SW 1271 (cell line): ENCODE measurements at regions not wholly inside any gene's neighbourhood (a gene's known extent, or its start where the extent isn't known, plus 50 kb on each side); places are given as distances from the start of the nearest gene placed in this dataset.

Experiments
- DNase-seq, 2 experiments: peaks; one replicate each; lab custom pipeline; 2025; lab: John Stamatoyannopoulos, UW

DNA sequence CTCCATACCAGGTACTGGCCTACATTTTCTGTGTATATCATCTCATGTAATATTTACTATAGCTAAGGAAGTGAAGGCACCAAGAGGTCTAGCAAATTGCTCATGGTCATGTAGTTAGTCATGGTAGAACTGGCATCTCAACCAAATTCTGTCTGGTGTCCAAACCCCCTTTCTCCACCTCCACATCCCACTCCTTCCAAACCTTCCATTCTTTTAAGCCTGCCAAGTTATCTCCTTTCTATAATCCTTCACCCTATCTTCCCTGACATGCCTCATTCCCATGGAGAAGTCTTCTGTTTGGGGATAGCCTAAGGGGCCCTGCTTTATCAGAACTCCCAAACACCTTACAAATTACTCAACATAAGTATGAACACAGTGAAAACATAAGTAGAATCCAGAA is 196.2 kb upstream of the HMGA2 start:
- DNase-seq: no peak

DNA sequence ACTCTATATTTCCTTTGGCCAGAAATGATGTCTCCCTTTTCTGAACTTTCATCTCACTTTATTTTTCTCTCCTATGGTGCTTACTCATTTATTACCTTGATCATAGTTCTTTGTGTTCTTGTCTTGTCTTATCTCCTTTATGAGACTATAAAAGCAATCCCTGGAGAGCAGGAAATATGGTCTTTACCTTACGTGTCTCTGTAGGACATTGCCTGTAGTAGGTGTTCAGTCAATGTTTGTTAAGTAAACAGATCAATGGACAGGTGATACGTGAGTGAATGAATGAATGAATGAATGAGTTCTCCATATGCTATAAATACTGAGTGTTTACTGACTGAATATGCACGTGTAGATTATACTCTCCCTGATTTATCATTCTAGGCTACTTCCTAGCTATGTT is 193.7 kb upstream of the HMGA2 start:
- no peak for DNase-seq

DNA sequence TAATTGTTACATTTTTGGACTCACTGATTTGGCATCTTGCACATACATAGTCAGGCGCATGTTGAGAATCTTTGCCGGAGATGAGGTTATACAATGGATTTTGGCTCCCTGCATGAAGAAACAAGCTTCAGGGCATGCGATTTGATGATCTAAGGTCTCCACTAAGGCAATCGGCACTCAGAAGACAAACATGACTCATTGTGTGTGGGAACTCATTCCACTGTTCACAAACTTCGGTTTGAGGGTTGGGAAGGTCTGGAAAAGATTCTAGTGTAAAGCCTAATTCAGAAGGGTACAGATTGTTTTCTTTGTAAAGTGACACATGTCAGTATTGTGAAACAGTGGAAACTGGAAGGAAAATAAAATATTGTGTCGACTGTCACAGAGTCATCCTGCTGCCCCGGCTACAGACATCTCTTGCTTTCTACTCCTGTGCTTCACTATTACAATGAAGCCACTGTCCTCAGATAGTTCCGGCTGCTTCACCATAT is 192.6 kb upstream of the HMGA2 start:
- peak; percentile 94 to 98 for DNase-seq

DNA sequence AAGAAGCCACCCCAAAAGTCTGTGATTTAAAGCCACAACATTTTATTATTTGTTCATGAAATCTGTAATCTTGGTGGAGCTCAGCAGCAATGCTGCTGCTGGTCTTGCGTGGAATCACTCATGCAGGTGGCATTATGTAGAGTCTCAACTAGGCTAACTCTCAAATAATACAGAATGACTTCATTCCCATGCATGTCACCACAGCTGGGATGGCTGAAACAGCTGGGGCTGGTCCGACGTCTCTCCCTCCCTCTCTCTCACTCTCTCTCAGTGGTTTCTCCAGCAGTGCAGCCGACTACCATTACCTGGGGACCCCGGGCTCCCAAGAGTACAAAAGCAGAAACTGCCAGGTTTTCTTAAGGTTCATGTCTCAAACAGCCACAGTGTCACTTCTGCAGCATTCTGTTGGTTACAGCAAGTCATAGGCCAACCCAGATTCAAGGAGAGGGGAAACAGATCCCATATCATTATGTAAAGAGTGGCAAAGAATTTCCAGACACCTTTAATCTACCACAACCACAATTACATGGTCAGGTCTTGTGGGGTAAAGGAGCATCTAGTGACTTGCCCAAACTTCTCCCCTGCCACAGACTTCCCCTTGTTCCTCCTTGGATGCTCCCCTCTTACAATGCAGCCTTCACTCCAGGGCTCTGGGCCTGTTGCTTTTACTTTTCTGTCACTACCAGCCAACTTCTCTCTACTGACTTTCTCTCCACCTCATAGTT is 192.0 kb upstream of the HMGA2 start:
- no peak for DNase-seq

DNA sequence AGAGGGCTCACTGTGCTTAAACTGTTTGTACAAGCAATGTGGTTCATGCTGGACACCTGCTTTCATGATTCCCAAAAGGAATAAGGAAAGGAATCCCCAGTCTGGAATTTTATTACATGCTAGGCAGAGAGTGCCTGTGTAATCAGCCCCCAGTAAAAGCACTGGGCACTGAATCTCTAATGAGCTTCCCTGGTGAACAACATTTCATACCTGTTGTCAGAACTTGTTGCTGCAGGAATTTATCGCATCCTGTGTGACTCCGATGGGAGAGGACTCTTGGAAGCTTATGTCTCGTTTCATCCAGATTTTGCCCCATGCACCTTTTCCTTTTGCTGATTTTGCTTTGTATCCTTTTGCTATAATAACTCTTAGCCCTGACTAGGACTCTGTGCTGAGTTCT is 190.2 kb upstream of the HMGA2 start:
- DNase-seq: no peak

DNA sequence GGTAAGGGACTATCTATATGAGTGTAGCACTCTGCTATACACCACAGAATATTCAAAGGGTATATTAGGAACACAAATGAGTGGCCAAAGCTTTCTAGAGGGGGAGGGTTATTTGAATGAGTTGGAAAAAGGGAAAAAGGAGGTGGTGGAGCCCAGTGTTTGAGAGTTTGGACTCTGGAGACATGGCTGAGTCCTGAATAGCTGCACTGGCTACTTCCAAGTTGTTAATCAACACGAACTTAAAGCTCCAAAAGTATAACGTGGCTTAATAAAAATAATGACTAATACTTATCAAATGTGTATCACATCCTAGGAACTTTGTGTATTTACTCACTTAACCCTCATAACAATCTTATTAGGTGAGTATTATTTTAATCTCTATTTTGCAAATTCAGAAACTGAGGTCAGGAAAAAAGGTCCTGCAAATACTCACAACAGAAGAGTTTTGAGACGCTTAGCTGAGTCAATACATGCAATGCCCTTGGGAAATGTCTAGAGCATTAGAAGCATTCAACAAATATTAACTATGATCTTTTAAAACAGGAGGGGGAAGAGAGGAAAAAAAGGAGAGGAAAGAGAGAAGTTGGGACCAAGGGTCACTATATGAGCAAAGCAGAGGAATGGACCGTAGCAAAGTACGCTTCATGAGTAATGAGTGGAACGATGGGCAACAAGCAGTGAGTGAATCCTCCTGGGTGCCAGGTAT is 189.5 kb upstream of the HMGA2 start:
- no peak for DNase-seq

DNA sequence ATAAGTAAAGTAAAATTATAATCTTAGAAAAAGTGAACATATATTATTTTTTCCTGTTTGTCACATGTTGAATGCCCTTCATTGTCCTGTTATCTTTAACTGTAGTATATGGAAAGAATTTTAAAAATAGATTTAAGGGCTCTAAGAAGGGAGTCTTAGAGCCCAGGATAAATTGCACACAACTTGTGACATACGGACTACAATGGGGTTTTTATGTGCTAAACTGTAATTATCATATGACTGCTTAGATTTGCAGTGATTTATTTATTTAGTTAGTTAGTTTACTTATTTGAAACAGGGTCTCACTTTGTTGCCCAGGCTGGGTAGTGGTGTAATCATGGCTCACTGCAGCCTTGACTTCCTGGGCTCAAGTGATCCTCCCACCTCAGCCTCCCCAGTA is 187.8 kb upstream of the HMGA2 start:
- DNase-seq: no peak

DNA sequence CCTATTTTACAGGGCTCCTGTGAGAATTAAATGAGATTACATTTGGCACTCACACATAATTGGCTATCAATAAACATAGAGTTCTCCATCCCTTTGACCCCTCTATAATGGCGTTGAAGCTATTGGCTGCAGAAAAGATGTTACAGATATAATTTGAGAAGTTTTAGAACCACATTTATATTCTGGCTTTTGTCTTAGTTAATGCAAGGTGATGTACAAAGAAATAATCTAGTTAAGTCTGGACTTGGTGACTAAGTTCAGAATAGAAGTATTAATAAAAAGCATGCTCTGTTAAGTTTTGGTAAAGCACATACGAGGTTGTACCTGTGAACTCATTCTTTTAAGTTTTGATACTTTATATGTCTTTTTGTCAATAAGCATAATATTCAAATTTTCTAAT is 187.1 kb upstream of the HMGA2 start:
- no peak for DNase-seq

DNA sequence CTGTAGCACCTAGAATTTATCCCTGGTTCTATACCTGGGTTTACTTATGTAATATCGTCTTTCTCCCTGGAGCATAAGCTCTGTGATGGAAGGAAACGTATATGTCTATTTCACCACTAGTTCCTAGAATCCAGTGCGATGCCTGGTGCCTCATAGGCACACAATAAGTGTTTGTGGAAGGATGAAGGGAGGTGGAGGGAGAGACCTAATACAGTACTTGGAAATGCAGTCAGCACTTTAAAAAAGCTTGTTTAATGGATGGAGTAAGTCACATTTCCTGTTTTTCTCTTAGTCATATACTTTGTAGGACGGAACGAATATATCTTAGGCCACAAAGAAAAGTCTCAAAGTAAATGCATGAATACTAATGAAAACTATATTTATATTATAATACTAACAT is 186.5 kb upstream of the HMGA2 start:
- DNase-seq: no peak

DNA sequence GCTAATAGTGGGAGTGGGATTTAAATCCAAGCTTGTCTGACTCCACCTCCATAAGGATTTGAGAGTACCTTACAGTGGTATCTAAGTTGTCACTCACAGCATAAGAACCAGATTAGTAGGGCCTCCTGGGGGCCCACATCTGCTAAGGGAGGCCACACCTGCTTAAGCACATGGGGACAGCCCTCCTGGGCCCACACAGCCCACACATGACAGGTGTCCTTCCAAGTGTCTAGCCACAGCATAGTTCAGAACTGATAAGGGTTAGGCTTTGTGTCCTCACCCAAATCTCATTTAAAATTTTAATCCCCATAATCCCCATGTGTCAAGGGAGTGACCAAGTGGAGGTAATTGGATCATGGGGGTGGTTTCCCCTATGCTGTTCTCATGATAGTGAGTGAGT is 186.0 kb upstream of the HMGA2 start:
- no peak for DNase-seq

DNA sequence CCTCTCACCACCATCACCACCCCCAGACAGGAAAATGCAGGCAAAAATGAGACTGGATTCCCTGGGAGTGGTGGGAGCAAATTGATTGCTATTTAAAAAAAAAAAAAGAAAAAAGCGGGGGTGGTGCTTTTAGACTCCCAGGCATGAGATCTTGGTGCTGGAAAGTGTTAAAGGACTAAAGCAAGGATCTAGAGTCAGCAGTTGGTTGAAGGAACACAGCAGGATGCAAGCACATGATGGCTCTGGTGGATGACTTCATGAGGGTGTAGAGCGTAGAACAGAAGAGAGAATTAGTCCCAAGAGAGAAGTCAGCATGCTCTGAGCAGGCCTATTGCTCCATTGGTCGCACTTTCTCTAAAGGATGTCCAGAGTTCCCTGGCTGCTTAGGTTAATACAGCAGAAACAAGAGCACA is 183.8 kb upstream of the HMGA2 start:
- DNase-seq: no peak

DNA sequence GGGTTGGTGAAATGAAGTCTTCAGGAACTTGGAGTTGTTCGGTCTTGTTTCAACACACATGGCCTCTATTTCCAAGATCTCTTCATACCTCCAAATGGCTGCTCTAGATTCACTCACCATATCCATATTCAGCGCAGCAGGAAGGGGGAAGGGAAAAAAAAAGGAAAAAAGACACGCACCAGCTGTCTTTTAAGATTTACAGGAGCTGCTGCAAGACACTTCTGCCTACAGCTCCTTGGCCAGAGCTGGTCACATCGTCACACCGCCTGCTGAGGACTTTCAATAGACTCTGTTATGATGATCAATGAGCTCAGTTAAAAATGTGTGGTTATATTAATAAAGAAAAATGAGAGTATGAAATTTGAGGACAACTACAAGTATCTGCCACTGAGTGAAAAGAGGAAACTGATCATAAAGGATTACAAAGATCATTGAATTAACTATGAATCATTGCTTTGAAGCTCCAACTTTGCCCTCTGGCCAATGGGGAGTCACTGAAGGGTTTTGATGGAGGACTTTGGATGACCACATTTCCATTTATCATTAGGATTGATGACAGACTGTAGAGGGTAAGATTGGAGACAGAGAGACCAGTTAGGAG is 182.1 kb upstream of the HMGA2 start:
- no peak for DNase-seq

DNA sequence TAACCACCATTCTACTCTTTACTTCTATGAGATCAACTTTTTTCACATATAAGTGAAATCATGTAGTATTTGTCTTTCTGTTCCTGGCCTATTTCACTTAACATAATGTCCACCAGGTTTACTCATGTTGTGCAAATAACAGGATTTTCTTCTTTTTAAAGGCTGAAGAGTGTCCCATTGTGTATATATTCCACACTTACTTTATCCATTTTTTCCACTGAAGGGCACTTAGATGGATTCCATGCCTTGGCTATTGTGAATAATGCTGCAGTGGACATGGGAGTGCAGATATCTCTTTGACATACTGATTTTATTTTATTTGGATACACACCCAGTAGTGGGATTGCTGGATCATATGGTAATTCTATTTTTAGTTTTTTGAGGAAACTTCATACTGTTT is 181.1 kb upstream of the HMGA2 start:
- no peak for DNase-seq

DNA sequence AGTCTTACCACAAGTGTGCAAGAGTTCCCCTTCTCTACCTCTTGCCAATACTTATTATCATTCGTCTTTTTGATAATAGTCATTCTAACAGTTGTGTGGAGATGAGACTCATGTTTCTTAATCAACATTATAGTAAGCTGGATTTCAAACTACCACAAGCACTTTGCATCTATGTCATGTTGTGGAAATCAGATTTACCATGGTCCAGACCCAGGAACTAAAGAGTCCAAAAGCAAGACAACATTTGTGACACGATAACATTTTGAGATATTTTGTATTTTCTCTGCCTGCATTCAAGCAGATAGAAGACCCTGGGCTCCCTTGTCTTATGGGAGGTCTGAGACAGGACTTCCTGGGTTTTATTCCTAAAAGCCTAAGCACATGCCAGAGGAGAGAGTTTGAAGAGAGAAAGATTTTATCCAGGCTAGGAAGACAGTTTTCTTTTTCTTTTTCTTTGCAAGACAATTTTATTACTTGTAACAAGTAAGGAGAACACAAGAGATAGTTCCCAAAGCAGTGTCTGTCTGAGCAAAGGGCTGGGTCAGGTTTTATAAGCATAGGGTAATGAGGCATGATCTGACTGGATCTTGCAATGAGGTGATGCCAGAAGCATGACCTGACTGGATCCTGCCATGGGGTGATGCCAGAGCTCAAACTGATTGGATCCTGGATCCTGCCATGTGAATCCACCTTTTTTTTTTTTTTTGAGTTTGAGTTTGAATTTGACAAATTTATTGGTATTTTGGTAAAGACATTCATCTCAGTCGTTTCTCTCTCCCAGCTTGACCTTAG is 180.5 kb upstream of the HMGA2 start:
- DNase-seq: no peak

DNA sequence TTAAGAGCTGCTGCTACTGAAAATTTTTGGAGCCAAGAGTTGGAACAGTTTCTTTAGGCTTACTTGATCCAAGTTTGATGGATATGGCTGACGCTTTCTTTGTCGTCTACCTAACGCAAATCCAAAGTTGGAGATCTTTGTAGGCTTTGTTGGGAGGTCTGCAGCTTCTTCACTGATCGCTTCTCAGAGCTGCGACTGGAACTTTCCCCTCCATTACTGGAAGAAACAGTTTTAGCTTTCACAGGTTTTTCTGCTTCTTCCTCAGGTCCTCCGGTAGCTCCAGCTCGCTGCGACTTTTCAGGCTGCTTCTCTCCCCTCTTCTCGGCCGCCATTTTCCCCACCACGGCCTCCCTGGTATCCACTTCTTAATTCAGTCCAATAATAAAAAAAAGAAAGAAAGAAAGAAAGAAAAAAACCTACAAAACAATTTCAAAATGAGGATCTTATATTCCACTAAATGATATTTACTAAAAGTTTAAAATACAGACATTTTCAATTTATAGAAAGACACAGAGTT is 178.1 kb upstream of the HMGA2 start:
- no peak for DNase-seq

DNA sequence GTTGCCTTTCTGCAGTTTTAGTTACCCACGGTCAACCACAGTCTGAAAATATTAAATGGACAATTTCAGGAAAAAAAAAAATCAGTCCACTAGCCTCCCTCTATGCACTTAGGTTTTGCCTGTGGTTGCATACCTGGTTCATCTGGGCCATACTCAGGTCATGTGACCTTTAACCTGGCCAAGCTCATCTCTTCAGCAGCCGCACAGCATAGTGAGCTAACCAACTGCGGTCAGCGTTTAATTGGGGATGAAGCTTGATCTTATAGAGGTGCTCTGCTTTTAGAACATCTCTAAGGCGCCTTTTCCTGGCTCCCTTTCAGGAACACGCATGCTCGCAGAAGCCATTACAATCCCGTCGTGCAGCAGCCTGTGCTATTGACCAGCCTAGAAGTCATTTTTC is 177.2 kb upstream of the HMGA2 start:
- DNase-seq: no peak

DNA sequence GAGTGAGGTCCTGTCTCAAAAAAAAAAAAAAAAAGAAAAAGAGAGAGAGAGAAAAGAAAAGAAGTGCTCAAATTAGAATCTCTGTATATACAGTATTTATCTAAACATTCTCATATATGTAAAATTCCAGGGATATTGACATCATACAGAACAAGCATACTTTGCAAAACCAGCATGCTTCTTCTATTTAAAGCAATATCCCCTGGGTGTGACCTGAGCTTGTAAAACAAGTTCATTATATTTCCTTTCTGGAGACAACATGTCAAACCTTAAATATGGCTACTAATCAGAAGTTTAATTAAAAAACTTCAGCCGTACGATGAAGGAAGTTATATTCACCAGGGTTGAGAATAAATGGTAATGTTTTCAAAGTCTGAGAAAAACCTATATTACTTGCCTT is 175.8 kb upstream of the HMGA2 start:
- DNase-seq: no peak

DNA sequence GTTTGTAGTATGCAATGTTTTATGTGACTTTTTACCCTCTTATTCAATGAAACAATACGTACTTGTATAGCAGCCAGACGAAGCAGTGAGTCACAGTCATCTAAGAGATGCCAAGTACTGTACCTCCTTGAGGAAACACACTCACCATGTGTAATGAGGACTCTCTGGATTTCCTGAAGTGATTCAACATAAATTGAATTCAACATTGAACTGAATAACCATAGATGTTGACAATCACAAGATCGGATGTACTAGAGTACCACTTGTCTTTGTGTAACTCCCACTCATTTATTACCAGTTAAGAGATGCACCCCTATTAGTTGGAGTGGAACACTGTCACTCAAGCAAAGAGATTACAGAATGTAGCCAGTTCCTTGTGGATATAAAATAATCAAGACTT is 175.2 kb upstream of the HMGA2 start:
- DNase-seq: peak; percentile 90 to 98

DNA sequence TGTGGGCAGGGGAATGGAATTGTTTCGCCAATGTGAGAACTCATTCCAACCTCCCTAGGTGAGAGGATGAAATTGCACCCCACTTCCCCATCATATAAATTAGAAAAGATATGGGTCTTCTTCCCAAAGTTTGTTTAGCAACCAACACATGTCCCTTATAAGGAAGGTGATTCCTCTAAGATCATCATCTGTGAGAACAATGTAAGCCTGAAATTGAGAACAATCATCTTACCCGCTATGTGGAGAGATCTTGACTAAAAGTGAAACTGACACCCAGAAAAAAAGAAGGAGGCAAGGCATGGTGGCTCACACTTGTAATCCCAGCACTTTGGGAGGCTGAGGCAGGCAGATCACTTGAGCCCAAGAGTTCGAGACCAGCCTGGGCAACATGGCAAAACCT is 173.2 kb upstream of the HMGA2 start:
- no peak for DNase-seq

DNA sequence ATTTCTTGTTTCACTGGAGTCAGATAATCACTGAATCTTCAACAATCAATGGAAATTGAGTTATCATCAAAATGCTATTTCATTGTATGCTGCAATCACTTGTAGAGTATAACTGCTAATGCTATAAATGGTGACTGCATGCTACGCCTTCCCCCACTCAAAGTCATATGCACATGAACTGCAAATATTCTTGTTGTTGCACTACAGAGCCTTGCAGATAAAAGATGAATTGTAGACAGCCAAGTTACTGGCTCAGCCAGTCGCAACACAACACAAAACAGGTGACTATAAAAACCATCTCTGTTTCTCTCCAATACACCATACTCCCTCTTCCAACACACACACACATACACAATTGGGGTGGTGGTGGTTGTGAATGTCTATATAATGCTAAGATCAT is 171.0 kb upstream of the HMGA2 start:
- DNase-seq: no peak

DNA sequence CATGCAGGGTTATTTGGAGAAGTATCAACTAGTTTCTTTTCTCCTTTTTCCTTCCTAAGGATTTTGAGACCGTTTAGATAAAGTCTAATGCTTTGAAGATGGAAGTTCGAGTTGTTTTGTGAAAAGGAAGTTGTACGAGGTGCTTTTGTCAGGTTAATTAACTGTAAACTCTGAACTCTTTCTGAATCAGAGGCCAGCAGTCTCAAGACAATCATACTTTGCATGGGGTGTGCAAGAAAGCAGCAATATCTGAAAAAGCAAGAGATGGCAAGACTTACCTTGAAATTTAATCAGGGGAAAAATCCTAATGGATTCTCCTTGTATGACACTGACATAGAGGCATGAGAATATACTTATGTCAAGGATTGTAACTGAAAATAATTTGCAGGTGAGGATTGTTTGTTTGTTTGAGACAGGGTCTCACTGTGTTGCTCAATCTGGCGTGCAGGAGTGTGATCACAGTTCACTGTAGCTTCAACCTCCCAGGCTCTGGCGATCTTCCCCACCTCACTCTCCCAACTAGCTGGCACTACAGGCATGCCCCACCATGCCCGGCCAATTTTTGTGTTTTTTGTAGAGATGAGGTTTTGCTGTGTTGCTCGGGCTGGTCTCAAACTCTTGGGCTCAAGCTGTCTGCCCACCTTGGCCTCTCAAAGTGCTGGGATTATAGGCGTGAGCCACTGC is 170.2 kb upstream of the HMGA2 start:
- DNase-seq: no peak

DNA sequence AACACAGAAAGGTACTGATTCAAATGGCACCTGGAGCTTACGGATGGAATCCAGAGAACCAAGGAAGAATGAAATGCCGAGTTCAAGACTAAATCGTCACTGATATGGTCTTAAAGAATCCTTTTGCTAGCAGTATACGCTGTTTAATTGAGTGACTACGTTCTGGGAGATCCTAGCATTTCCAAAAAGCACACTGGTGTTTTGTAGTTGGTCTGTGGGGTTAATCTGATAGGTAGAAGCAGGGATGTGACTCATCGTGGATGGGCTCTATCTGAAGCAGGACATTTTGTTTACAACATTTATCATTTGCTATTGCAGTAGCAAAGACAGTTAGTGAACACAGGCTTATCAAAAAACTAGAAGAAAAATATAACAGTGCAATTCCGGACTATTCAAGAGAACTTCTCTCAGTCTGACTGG is 169.2 kb upstream of the HMGA2 start:
- no peak for DNase-seq
